Adipocyte (in vitro differentiated cells): ENCODE measurements at regions not wholly inside any gene's neighbourhood (a gene's known extent, or its start where the extent isn't known, plus 50 kb on each side); places are given as distances from the start of the nearest gene placed in this dataset.

ENCODE experiments used
- DNase-seq: peaks from one replicate; pipeline ENCODE4 v3.0.0-alpha.2; 2015; ENCODE audit warnings: low read depth
- H3K27me3 ChIP-seq: replicated peaks from 2 replicates; pipeline ENCODE4 v1.7.0; 2013; ENCODE audit warnings: mild to moderate bottlenecking, low read length, moderate library complexity; ENCODE audit not compliant: control insufficient read depth, insufficient read depth
- H3K36me3 ChIP-seq: 2 replicates; pipeline ENCODE4 v1.7.0; 2013; ENCODE audit warnings: low read length, mild to moderate bottlenecking, moderate library complexity; ENCODE audit not compliant: control insufficient read depth, insufficient read depth, severe bottlenecking
- H3K4me1 ChIP-seq: 2 replicates; pipeline ENCODE4 v1.7.0; 2013; ENCODE audit warnings: mild to moderate bottlenecking, low read length, moderate library complexity; ENCODE audit not compliant: control insufficient read depth, insufficient read depth
- H3K4me3 ChIP-seq: 2 replicates; pipeline ENCODE4 v1.7.0; 2013; ENCODE audit warnings: mild to moderate bottlenecking, low read length, moderate library complexity
- H3K9ac ChIP-seq: 2 replicates; pipeline ENCODE4 v1.7.0; 2013; ENCODE audit warnings: mild to moderate bottlenecking, low read length, moderate library complexity
- H3K9me3 ChIP-seq: 2 replicates; pipeline ENCODE4 v1.7.0; 2013; ENCODE audit warnings: mild to moderate bottlenecking, low read length, moderate library complexity; ENCODE audit not compliant: control insufficient read depth

DNA sequence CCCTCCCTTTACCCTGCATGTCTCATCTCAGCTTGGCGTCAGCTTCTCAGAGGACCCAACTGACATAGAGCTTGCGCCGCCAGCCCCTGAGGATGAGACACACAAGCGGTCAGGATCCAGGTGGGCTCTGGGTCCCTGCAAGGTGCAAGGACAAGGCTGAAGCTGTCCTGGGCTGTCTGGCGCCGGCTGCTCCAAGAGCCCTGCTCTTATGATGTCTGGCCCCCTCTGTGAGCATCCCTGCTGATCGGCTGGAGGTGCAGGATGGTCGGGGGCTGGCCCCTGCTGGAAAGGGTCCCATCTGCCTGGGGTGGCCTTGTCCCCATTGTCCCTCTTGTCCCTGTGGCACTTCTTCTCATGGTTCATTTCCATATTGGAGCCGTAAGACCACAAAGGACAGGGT lies 479.0 kb downstream of the NPHP4 start:
- no peak overlapping the region for H3K9ac ChIP-seq
- H3K27me3 ChIP-seq = peaks cover 41% of the 10 kb centered on the region
- H3K4me3 ChIP-seq = no peak overlapping the region
- DNase-seq = no peak
- H3K36me3 ChIP-seq = no peaks in the 10 kb centered on the region
- H3K4me1 ChIP-seq = no peaks in the 10 kb centered on the region
- no peaks in the 10 kb centered on the region for H3K9me3 ChIP-seq

DNA sequence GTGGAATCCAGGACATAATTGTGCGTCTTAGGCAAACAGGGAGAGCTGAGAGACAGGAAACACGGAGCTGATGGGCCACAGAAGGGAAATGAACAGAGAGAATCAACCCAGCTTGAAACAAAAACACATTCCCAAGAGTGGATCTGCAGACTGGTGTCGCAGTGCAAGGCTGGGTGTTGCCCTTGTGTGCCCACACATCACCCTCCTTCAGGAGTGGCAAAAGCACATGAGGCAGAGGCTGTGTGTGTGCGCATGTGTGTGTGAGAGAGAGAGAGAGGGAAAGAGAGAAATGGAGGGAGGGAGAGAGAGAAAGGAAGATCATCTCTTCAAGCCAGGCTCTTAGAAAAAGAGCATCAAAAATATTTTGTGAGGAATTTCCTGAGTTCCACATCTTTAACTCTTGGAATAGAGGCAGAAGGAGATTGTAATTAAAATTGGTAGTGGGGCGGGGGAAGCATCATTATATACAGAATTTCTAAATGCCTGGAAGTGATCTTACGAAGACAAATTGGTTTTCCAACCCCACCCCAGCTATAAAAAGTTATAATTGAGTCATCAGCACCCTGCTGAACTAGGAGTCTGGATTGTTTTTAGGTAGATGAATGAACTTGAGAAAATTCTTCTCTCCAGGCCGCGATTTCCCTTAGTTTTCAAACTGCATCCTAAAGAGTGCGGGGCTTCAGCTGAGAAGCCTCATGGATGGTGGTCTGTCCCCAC lies 480.7 kb downstream of the NPHP4 start:
- H3K4me3 ChIP-seq = no peak overlapping the region
- DNase-seq = no peak
- peaks cover 50% of the 10 kb centered on the region for H3K27me3 ChIP-seq
- H3K4me1 ChIP-seq = no peaks in the 10 kb centered on the region
- H3K9me3 ChIP-seq = no peaks in the 10 kb centered on the region
- H3K36me3 ChIP-seq = no peaks in the 10 kb centered on the region
- H3K9ac ChIP-seq = no peak overlapping the region

DNA sequence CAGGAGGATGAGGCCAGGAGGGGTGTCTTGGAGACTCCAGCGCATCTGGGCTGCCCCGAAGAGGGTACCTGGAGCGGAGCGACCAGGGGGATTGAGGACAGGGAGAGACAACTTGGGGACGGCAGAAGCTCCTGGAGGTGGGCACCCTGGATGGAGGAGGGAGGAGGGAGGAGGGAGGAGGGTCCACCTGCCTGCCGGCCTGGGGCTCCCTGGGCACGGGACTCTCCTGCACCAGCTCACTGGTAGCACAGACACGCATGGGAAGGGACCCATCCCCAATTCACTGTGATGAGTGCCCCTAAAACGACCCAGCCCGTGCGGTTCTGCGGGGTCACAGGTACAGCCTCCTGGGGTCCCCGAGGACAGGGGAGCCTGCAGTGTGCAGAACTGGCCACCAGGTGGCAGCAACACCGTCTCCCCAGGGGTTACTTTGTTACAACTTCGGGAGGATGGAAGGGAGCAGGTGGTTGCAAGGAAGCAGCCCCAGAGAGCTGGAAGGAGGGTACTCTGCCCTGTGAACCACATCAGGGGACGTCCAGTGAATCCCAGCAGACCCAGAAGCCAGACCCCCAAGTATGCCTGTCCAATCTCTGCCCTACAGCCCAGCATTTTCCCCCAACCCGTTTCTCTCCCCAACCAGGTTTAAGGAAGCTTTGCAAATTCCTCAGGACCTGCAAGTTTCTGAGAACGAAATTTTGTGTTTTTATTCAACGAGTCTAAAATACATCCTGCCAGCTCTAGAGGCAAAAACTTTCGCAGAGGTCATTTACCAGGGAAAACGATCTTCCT lies 482.4 kb downstream of the NPHP4 start:
- Histone ChIP-seq H3K36me3 (no peaks in the 10 kb centered on the region), H3K9me3 (no peaks in the 10 kb centered on the region), H3K4me1 (no peaks in the 10 kb centered on the region), H3K4me3 (no peak overlapping the region), H3K9ac (no peak overlapping the region), H3K27me3 (peaks cover 44% of the 10 kb centered on the region)
- peak; percentile 63 for DNase-seq

DNA sequence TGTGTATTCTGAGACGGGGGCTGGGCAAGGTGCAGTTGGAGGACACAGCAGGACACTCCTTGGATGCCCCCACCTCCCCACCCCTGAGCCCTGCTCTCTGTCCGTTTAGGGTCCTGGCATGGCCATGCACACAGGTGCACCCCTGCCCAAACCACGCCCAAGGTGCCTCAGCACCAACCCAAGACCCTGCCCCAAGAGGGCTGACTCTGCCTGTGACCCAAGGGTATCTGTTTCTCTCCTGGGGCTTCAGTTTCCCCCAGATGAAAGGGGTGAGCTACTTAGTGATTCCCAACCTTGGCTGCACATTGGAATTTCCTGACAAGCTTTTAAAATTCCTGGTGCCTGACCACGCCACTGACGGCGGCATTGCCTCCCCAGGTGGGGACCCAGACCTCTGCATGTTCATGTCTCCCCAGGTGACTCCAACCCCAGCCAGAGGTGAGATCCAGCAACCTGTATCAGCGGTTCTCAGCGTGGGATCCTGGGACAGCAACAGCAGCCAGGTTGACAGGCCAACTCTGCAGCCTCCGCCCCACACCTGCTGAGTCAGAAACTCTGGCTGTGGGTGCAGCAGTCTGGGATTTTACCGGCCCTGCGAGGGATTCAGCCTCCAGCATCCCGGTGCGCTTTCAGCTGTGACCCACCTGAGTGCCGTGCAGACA lies 483.4 kb downstream of the NPHP4 start:
- no peak overlapping the region for H3K9ac ChIP-seq
- peaks cover 7% of the 10 kb centered on the region for H3K4me1 ChIP-seq
- no peak overlapping the region for H3K4me3 ChIP-seq
- H3K9me3 ChIP-seq = no peaks in the 10 kb centered on the region
- peaks cover 44% of the 10 kb centered on the region for H3K27me3 ChIP-seq
- no peak for DNase-seq
- no peaks in the 10 kb centered on the region for H3K36me3 ChIP-seq

DNA sequence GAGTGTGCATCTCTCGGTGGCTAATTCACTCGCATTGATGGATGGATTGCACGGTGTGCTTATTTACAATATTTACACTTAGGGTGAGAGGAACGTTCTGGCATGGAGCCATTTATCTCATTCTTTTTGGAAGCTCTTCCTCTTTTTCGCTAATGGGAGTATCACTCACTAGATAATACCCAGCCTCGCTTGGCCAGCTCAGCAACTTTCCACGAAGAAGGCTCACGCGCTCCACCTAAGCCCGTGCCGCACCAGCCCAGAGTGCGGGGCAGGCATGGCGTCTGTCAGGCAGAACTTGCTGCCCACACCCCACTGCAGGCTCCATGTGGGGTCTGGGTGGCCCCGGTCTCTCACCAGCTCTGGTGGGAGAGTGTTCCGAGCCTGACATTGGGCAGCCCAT lies 484.9 kb downstream of the NPHP4 start:
- Histone ChIP-seq H3K36me3 (no peaks in the 10 kb centered on the region), H3K27me3 (peaks cover 38% of the 10 kb centered on the region), H3K9ac (no peak overlapping the region), H3K9me3 (no peaks in the 10 kb centered on the region), H3K4me3 (no peak overlapping the region), H3K4me1 (peaks cover 12% of the 10 kb centered on the region)
- DNase-seq = no peak

DNA sequence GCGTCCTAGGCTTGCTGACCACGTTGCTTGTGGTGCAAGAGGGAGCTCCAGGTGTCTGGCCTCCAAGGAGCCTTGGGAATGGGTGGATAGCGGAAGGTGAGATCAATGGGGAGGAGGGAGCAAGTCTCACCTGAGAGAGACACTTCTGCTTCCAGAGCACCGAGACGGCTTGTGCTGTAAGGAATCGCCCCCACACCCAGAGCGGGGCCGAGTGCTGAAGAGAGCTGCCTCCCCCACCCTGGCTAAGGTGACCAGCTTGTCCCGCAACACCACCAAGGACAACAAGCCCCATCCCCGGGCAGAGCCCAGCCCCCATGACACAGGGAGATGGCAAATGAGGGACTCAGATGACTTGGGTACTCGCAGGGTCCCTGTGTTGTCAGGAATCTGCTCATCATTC lies 485.6 kb downstream of the NPHP4 start:
- DNase-seq = no peak
- Histone ChIP-seq H3K4me3 (no peak overlapping the region), H3K4me1 (peaks cover 12% of the 10 kb centered on the region), H3K9ac (no peak overlapping the region), H3K9me3 (no peaks in the 10 kb centered on the region), H3K36me3 (no peaks in the 10 kb centered on the region), H3K27me3 (peaks cover 39% of the 10 kb centered on the region)

DNA sequence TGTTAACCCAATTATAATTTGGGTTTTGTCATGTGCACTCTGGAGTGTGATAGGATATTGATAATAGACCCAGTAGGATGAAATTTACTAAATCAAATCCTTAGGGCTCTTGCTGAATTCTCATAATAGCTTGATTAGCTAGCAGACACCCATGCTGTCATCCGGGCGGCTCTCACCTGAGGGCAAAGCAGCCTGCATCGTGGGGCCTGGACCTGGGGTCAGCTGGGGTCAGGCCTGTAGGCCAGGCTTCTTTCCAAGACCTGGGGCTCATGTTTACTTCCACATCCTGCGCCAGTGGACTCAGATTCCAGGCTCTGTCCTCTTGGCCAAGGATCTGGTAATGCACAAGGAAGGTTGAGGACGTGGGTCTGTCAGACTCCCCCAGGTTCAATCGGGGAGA lies 486.3 kb downstream of the NPHP4 start:
- no peak for DNase-seq
- Histone ChIP-seq H3K9me3 (no peaks in the 10 kb centered on the region), H3K4me1 (peaks cover 12% of the 10 kb centered on the region), H3K9ac (no peak overlapping the region), H3K4me3 (no peak overlapping the region), H3K36me3 (no peaks in the 10 kb centered on the region), H3K27me3 (peaks cover 36% of the 10 kb centered on the region)

DNA sequence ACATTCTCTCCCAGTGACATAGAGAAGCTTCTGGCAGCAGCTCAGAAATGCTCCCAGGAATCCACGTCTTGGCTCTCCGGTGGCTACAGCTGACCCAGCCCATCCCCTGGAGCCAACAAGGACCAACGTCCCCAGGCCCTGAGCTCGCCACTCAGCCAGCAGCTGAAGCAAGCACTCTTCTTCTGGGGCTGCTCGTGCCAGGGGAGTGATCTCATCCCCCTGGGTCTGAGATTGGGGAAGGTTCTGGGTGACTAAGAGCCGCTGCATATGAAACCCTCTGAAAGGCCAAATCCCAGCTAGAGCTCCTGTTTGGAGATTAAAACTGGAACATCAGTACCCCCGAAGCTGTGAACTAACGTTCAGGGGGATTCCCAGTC lies 487.9 kb downstream of the NPHP4 start:
- DNase-seq = no peak
- H3K27me3 ChIP-seq = peaks cover 26% of the 10 kb centered on the region
- H3K9ac ChIP-seq = no peak overlapping the region
- H3K9me3 ChIP-seq = no peaks in the 10 kb centered on the region
- no peak overlapping the region for H3K4me3 ChIP-seq
- H3K36me3 ChIP-seq = no peaks in the 10 kb centered on the region
- H3K4me1 ChIP-seq = peaks cover 12% of the 10 kb centered on the region

DNA sequence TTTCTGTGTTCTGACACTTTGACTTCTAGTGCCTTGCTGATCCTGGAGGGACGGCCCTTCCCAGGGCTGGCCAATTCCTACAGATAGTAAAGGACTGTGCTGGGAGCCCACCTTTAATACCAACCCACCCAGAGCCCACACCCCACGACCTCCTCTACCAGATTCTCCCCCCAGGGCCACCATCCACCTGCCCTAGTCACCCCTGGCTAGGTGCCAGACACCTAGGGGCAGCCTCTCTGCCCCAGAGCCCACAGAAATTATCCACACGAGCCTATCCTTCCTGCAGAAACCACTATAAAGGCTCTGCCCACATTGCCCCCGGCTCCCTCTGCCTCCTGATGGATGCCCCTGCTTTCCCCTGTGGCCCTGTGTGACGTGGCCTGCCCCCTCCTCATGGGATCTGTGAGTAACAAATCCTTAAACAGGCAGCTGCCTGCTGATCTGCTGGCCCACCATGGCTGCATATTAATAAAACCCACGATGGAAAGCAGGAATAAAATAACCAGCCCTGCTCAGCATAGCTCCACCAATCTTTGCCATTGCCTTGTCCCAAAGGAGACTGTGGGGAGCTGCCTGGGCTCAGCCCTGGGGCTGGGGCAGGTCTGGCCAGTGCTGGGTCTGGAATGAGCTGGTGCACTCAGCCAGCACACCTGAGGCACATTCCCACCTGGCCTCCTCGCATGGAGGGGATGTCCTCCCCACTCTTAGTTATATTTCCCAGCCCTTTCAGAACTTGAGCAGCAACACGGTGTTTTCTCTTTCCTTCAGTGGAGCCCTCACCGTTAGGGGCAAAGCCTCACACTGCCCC lies 488.5 kb downstream of the NPHP4 start:
- Histone ChIP-seq H3K36me3 (no peaks in the 10 kb centered on the region), H3K4me3 (no peak overlapping the region), H3K9ac (no peak overlapping the region), H3K9me3 (no peaks in the 10 kb centered on the region), H3K4me1 (peaks cover 12% of the 10 kb centered on the region), H3K27me3 (peaks cover 24% of the 10 kb centered on the region)
- no peak for DNase-seq

DNA sequence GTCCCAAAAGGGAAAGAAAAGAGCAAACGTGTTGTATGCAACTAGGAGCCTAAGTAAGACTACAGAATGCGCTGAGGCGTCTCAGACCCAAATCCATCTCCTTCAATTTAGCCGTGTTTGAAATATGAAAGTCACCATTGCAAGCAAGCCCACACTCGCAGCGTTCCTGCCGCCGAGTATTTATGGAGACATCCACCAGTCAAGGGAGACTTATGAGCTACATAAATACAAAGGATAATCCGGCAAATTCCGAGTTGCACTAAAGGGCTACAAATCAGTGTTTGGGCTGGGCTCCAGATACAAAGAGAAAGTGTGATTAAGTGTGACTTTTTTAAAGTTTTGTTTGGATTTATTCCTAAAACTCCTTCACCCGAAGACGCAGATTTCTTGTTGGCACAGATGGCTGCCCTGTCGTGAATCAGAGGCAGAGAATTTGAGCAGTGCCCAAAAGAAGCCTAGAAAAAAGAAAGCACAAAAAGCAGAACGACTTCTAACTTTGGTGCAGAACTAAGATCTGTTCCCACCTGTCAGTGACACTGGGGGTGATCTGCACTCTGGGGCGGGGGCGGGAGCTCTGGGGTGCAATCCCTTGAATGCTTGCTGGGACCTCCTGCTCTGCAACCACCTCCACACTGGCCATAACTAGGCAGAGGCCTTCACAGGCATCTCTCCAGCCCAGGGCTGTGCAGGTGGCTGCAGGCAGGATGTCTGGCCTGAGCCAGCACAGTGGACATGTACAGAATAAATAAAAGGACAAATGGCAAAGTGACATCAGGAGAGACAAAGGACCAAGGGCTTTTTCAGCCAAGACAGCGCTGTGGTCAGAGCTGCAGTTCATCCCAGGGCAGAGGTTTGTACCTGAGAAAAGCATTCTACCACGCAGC lies 489.7 kb downstream of the NPHP4 start:
- H3K9me3 ChIP-seq = no peaks in the 10 kb centered on the region
- no peak for DNase-seq
- peaks cover 19% of the 10 kb centered on the region for H3K27me3 ChIP-seq
- H3K9ac ChIP-seq = no peak overlapping the region
- H3K4me3 ChIP-seq = peak overlapping the region; percentile 23
- H3K36me3 ChIP-seq = no peaks in the 10 kb centered on the region
- H3K4me1 ChIP-seq = peaks cover 12% of the 10 kb centered on the region
